Glomerular endothelial cell (primary cell): ENCODE measurements at regions not wholly inside any gene's neighbourhood (a gene's known extent, or its start where the extent isn't known, plus 50 kb on each side); places are given as distances from the start of the nearest gene placed in this dataset.

Source experiments
- DNase-seq: peaks from one replicate; pipeline ENCODE4 v3.0.0-alpha.2; 2011; ENCODE audit warnings: low read depth, low spot score; ENCODE audit errors: extremely low read depth

- DNase-seq, result no peak
Observed at GRCh38 chr4:10773656-10774055, 89.1 kb upstream of the CLNK start.

- no peak for DNase-seq
Observed at GRCh38 chr4:10773010-10773409, 88.4 kb upstream of the CLNK start.

- no peak for DNase-seq
Observed at GRCh38 chr4:10765386-10765785, 80.8 kb upstream of the CLNK start.

GRCh38 chr4:10762561-10762960 lies 78.0 kb upstream of the CLNK start:
- DNase-seq, result no peak

- no peak for DNase-seq
Observed at GRCh38 chr4:10761903-10762302, 77.3 kb upstream of the CLNK start.

- DNase-seq, result no peak
Observed at GRCh38 chr4:10760086-10760485, 75.5 kb upstream of the CLNK start.

- no peak for DNase-seq
Observed at GRCh38 chr4:10758906-10759305, 74.3 kb upstream of the CLNK start.

- no peak for DNase-seq
Observed at GRCh38 chr4:10753856-10754402, 69.4 kb upstream of the CLNK start.

GRCh38 chr4:10753336-10753735 lies 68.8 kb upstream of the CLNK start:
- no peak for DNase-seq

GRCh38 chr4:10750714-10751113 lies 66.1 kb upstream of the CLNK start:
- no peak for DNase-seq

GRCh38 chr4:10747186-10747585 lies 62.6 kb upstream of the CLNK start:
- no peak for DNase-seq

- DNase-seq, result no peak
Observed at GRCh38 chr4:10746371-10747171, 62.0 kb upstream of the CLNK start.

- no peak for DNase-seq
Observed at GRCh38 chr4:10743357-10743756, 58.8 kb upstream of the CLNK start.

- no peak for DNase-seq
Observed at GRCh38 chr4:10741961-10742699, 57.6 kb upstream of the CLNK start.

- DNase-seq, result no peak
Observed at GRCh38 chr4:10740891-10741620, 56.5 kb upstream of the CLNK start.

- DNase-seq, result no peak
Observed at GRCh38 chr4:10740251-10740650, 55.7 kb upstream of the CLNK start.

- no peak for DNase-seq
Observed at GRCh38 chr4:10738826-10739489, 54.4 kb upstream of the CLNK start.

GRCh38 chr4:10737337-10737736 lies 52.8 kb upstream of the CLNK start:
- no peak for DNase-seq

- no peak for DNase-seq
Observed at GRCh38 chr4:10736895-10737294, 52.3 kb upstream of the CLNK start.

GRCh38 chr4:10736266-10736665 lies 51.7 kb upstream of the CLNK start:
- DNase-seq, result no peak

GRCh38 chr4:10734697-10735096 lies 50.1 kb upstream of the CLNK start:
- no peak for DNase-seq
